ENCODE measurements at regions not wholly inside any gene's neighbourhood (a gene's known extent, or its start where the extent isn't known, plus 50 kb on each side); places are given as distances from the start of the nearest gene placed in this dataset.

GRCh38 chr2:5454051-5454390 is 238.2 kb upstream of the SOX11 start:
- ATAC-seq (ENCODE audit: insufficient read depth, low read depth) (no peak), DNase-seq (no peak)
- no peak overlapping the region for H3K4me2 ChIP-seq (ENCODE audit: insufficient read depth, low read length)
- no peaks in the 10 kb centered on the region for H3K79me2 ChIP-seq (ENCODE audit: insufficient read depth, low read length)
- H3K9me3 ChIP-seq (ENCODE audit: insufficient read depth, low read length, severe bottlenecking) = no peaks in the 10 kb centered on the region
- H3K27me3 ChIP-seq (ENCODE audit: insufficient read depth, low read length, poor library complexity) = no peaks in the 10 kb centered on the region
- H3K36me3 ChIP-seq (ENCODE audit: insufficient read depth, low read length) = no peaks in the 10 kb centered on the region
- H3K27ac ChIP-seq (ENCODE audit: low read length) = no peak overlapping the region
- no peak for TF ChIP-seq EZH2 (IDR thresholded peaks at IDR 0.05; ENCODE audit: borderline replicate concordance, low read depth, low read length, severe bottlenecking)
- TF ChIP-seq, protein P1, sequence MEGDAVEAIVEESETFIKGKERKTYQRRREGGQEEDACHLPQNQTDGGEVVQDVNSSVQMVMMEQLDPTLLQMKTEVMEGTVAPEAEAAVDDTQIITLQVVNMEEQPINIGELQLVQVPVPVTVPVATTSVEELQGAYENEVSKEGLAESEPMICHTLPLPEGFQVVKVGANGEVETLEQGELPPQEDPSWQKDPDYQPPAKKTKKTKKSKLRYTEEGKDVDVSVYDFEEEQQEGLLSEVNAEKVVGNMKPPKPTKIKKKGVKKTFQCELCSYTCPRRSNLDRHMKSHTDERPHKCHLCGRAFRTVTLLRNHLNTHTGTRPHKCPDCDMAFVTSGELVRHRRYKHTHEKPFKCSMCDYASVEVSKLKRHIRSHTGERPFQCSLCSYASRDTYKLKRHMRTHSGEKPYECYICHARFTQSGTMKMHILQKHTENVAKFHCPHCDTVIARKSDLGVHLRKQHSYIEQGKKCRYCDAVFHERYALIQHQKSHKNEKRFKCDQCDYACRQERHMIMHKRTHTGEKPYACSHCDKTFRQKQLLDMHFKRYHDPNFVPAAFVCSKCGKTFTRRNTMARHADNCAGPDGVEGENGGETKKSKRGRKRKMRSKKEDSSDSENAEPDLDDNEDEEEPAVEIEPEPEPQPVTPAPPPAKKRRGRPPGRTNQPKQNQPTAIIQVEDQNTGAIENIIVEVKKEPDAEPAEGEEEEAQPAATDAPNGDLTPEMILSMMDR (IDR thresholded peaks at IDR 0.05; ENCODE audit: borderline replicate concordance, extremely low read depth, low read length, poor library complexity, severe bottlenecking) = no peak
- H3K4me1 ChIP-seq (ENCODE audit: insufficient read depth, low read length) = no peaks in the 10 kb centered on the region
- no peaks in the 10 kb centered on the region for H4K20me1 ChIP-seq (ENCODE audit: insufficient read depth, low read length)
- no peak overlapping the region for H2AFZ ChIP-seq (ENCODE audit: low read depth, low read length)
- H3K4me3 ChIP-seq (ENCODE audit: low read depth in 1 of 2, low read length in 2 of 2) = no peak overlapping the region
- no peak overlapping the region for H3K9ac ChIP-seq (ENCODE audit: low read depth, low read length)

- H2AFZ ChIP-seq (ENCODE audit: low read depth, low read length) = no peak overlapping the region
- DNase-seq (no peak), ATAC-seq (ENCODE audit: insufficient read depth, low read depth) (no peak)
- no peak overlapping the region for H3K9ac ChIP-seq (ENCODE audit: low read depth, low read length)
- no peaks in the 10 kb centered on the region for H3K36me3 ChIP-seq (ENCODE audit: insufficient read depth, low read length)
- H4K20me1 ChIP-seq (ENCODE audit: insufficient read depth, low read length) = no peaks in the 10 kb centered on the region
- no peak overlapping the region for H3K4me3 ChIP-seq (ENCODE audit: low read depth in 1 of 2, low read length in 2 of 2)
- no peak overlapping the region for H3K27ac ChIP-seq (ENCODE audit: low read length)
- H3K79me2 ChIP-seq (ENCODE audit: insufficient read depth, low read length) = no peaks in the 10 kb centered on the region
- TF ChIP-seq, protein P1 (IDR thresholded peaks at IDR 0.05; ENCODE audit: borderline replicate concordance, extremely low read depth, low read length, poor library complexity, severe bottlenecking) = no peak
- TF ChIP-seq EZH2 (IDR thresholded peaks at IDR 0.05; ENCODE audit: borderline replicate concordance, low read depth, low read length, severe bottlenecking) = no peak
- H3K9me3 ChIP-seq (ENCODE audit: insufficient read depth, low read length, severe bottlenecking) = no peaks in the 10 kb centered on the region
- no peak overlapping the region for H3K4me2 ChIP-seq (ENCODE audit: insufficient read depth, low read length)
- no peaks in the 10 kb centered on the region for H3K4me1 ChIP-seq (ENCODE audit: insufficient read depth, low read length)
- no peaks in the 10 kb centered on the region for H3K27me3 ChIP-seq (ENCODE audit: insufficient read depth, low read length, poor library complexity)
Observed at GRCh38 chr2:5459041-5459440, 233.1 kb upstream of the SOX11 start.

DNA sequence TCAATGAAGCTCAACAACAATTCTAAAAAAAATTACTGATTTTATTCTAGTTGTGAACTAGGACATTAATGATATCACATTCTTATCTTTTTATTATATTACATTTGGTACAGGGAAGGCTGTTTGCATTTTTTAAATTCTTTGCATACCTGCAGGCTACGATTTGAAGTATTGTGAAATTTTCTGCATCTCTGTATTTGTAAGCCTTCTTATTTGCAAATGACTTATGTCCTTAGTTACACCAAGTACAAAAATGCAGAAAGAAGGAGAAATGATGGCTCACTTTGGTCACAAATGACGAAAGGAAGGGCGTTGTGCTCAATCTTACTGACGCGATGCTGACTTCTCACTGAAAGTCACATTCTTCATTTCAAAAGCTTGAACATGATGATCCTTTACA is 227.5 kb upstream of the SOX11 start:
- Histone ChIP-seq H3K27me3 (ENCODE audit: insufficient read depth, low read length, poor library complexity) (no peaks in the 10 kb centered on the region), H3K4me1 (ENCODE audit: insufficient read depth, low read length) (no peaks in the 10 kb centered on the region), H3K9me3 (ENCODE audit: insufficient read depth, low read length, severe bottlenecking) (no peaks in the 10 kb centered on the region), H3K27ac (ENCODE audit: low read length) (no peak overlapping the region), H3K4me3 (ENCODE audit: low read depth in 1 of 2, low read length in 2 of 2) (no peak overlapping the region), H3K4me2 (ENCODE audit: insufficient read depth, low read length) (no peak overlapping the region), H2AFZ (ENCODE audit: low read depth, low read length) (no peak overlapping the region), H3K9ac (ENCODE audit: low read depth, low read length) (no peak overlapping the region), H4K20me1 (ENCODE audit: insufficient read depth, low read length) (no peaks in the 10 kb centered on the region), H3K79me2 (ENCODE audit: insufficient read depth, low read length) (no peaks in the 10 kb centered on the region), H3K36me3 (ENCODE audit: insufficient read depth, low read length) (no peaks in the 10 kb centered on the region)
- ATAC-seq (ENCODE audit: insufficient read depth, low read depth) (no peak), DNase-seq (no peak)
- TF ChIP-seq, protein P1 (IDR thresholded peaks at IDR 0.05; ENCODE audit: borderline replicate concordance, extremely low read depth, low read length, poor library complexity, severe bottlenecking) = no peak
- no peak for TF ChIP-seq EZH2 (IDR thresholded peaks at IDR 0.05; ENCODE audit: borderline replicate concordance, low read depth, low read length, severe bottlenecking)

- no peak overlapping the region for H2AFZ ChIP-seq (ENCODE audit: low read depth, low read length)
Observed at GRCh38 chr2:5465859-5466258, 226.3 kb upstream of the SOX11 start.

More at GRCh38 chr2:5465859-5466258, 226.3 kb upstream of the SOX11 start:
- Histone ChIP-seq H3K4me2 (ENCODE audit: insufficient read depth, low read length) (no peak overlapping the region), H4K20me1 (ENCODE audit: insufficient read depth, low read length) (no peaks in the 10 kb centered on the region), H3K27ac (ENCODE audit: low read length) (no peak overlapping the region), H3K79me2 (ENCODE audit: insufficient read depth, low read length) (no peaks in the 10 kb centered on the region), H3K9ac (ENCODE audit: low read depth, low read length) (no peak overlapping the region), H3K4me3 (ENCODE audit: low read depth in 1 of 2, low read length in 2 of 2) (no peak overlapping the region), H3K36me3 (ENCODE audit: insufficient read depth, low read length) (no peaks in the 10 kb centered on the region), H3K9me3 (ENCODE audit: insufficient read depth, low read length, severe bottlenecking) (no peaks in the 10 kb centered on the region), H3K27me3 (ENCODE audit: insufficient read depth, low read length, poor library complexity) (no peaks in the 10 kb centered on the region), H3K4me1 (ENCODE audit: insufficient read depth, low read length) (no peaks in the 10 kb centered on the region)
- no peak for DNase-seq
- TF ChIP-seq, protein P1 (IDR thresholded peaks at IDR 0.05; ENCODE audit: borderline replicate concordance, extremely low read depth, low read length, poor library complexity, severe bottlenecking) = no peak
- no peak for TF ChIP-seq EZH2 (IDR thresholded peaks at IDR 0.05; ENCODE audit: borderline replicate concordance, low read depth, low read length, severe bottlenecking)
- no peak for ATAC-seq (ENCODE audit: insufficient read depth, low read depth)

Data from DND-41 (cell line).